ENCODE measurements at regions not wholly inside any gene's neighbourhood (a gene's known extent, or its start where the extent isn't known, plus 50 kb on each side); places are given as distances from the start of the nearest gene placed in this dataset.

GRCh38 chr12:16913832-16914490 is 308.0 kb upstream of the LMO3 start:
- no peaks in the 10 kb centered on the region for H3K36me3 ChIP-seq (ENCODE audit: control insufficient read depth, insufficient read depth, low read length, severe bottlenecking)
- no peaks in the 10 kb centered on the region for H3K9me3 ChIP-seq (ENCODE audit: control insufficient read depth, low read length)
- H3K27me3 ChIP-seq (replicated peaks; ENCODE audit: control insufficient read depth, insufficient read depth, low read length): no peaks in the 10 kb centered on the region
- H3K9ac ChIP-seq (ENCODE audit: low read length): no peak overlapping the region
- H3K4me1 ChIP-seq (ENCODE audit: control insufficient read depth, insufficient read depth, low read length): no peaks in the 10 kb centered on the region
- no peak overlapping the region for H3K4me3 ChIP-seq (ENCODE audit: low read length)
- no peak for DNase-seq (ENCODE audit: low read depth)

DNA sequence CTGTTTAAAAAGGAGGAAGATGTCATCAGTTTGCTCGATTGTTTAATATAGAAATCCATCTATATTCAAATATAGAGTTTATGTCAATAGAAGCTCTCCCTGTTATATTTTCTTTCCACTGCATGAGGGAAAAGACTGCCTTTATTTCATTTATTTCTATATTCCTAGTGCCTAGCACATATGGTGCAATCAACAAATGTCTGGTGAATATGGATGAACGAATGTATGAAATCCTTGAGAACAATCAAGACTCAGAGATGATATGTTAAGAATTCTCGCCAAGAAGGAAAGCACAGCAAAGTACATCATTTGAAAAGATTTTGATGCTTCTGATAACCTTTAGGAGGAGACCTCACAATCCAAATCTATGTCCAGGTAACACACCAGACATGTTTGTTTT is 296.0 kb upstream of the LMO3 start:
- H3K27me3 ChIP-seq (replicated peaks; ENCODE audit: control insufficient read depth, insufficient read depth, low read length): no peaks in the 10 kb centered on the region
- no peak overlapping the region for H3K4me3 ChIP-seq (ENCODE audit: low read length)
- no peaks in the 10 kb centered on the region for H3K4me1 ChIP-seq (ENCODE audit: control insufficient read depth, insufficient read depth, low read length)
- H3K9ac ChIP-seq (ENCODE audit: low read length): no peak overlapping the region
- H3K36me3 ChIP-seq (ENCODE audit: control insufficient read depth, insufficient read depth, low read length, severe bottlenecking): no peaks in the 10 kb centered on the region
- no peak for DNase-seq (ENCODE audit: low read depth)
- no peaks in the 10 kb centered on the region for H3K9me3 ChIP-seq (ENCODE audit: control insufficient read depth, low read length)

DNA sequence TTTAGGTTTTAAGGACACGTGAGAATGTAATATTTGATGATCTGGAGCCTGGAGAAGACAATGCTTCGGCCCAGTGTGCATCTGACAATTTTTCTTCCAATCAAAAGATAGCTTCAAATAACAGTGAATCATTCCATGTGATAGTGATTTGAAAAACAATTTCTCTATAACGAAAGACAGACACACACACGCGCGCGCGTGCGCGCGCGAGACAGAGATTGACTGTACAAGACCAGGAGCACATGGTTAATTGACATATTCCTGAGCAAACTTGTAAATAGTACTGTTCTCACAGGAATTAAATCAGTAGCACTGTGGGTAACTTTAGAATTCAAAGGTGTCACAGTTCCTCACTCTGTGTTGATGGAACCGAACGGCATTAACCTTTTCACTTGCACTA is 287.5 kb upstream of the LMO3 start:
- Histone ChIP-seq H3K27me3 (replicated peaks; ENCODE audit: control insufficient read depth, insufficient read depth, low read length) (no peaks in the 10 kb centered on the region), H3K4me1 (ENCODE audit: control insufficient read depth, insufficient read depth, low read length) (no peaks in the 10 kb centered on the region), H3K9ac (ENCODE audit: low read length) (no peak overlapping the region), H3K9me3 (ENCODE audit: control insufficient read depth, low read length) (peaks cover 8% of the 10 kb centered on the region), H3K4me3 (ENCODE audit: low read length) (no peak overlapping the region), H3K36me3 (ENCODE audit: control insufficient read depth, insufficient read depth, low read length, severe bottlenecking) (no peaks in the 10 kb centered on the region)
- no peak for DNase-seq (ENCODE audit: low read depth)

- Histone ChIP-seq H3K36me3 (ENCODE audit: control insufficient read depth, insufficient read depth, low read length, severe bottlenecking) (no peaks in the 10 kb centered on the region), H3K27me3 (replicated peaks; ENCODE audit: control insufficient read depth, insufficient read depth, low read length) (no peaks in the 10 kb centered on the region), H3K9ac (ENCODE audit: low read length) (no peak overlapping the region), H3K9me3 (ENCODE audit: control insufficient read depth, low read length) (peaks cover 8% of the 10 kb centered on the region), H3K4me1 (ENCODE audit: control insufficient read depth, insufficient read depth, low read length) (no peaks in the 10 kb centered on the region), H3K4me3 (ENCODE audit: low read length) (no peak overlapping the region)
- no peak for DNase-seq (ENCODE audit: low read depth)
Measured at GRCh38 chr12:16891673-16892072, 285.7 kb upstream of the LMO3 start.

DNA sequence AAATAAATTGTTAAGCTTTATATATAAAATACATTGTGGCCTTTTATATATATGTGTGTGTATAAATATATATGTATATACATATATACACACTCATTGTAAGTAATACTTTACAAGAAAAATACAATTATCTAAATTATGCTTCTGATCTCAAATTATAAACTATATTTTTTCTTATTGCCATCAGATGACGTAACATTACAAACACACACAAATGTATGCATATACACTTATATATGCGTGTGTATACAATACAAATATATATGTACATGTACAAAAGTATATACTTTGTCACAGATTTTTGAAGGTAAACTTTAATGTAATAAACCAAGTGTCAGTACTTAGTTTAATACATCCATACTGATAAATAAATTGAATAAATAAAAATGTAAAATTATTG is 278.9 kb upstream of the LMO3 start:
- Histone ChIP-seq H3K4me1 (ENCODE audit: control insufficient read depth, insufficient read depth, low read length) (peaks cover 3% of the 10 kb centered on the region), H3K36me3 (ENCODE audit: control insufficient read depth, insufficient read depth, low read length, severe bottlenecking) (no peaks in the 10 kb centered on the region), H3K9ac (ENCODE audit: low read length) (no peak overlapping the region), H3K27me3 (replicated peaks; ENCODE audit: control insufficient read depth, insufficient read depth, low read length) (no peaks in the 10 kb centered on the region), H3K9me3 (ENCODE audit: control insufficient read depth, low read length) (peaks cover 8% of the 10 kb centered on the region), H3K4me3 (ENCODE audit: low read length) (no peak overlapping the region)
- DNase-seq (ENCODE audit: low read depth): no peak

DNA sequence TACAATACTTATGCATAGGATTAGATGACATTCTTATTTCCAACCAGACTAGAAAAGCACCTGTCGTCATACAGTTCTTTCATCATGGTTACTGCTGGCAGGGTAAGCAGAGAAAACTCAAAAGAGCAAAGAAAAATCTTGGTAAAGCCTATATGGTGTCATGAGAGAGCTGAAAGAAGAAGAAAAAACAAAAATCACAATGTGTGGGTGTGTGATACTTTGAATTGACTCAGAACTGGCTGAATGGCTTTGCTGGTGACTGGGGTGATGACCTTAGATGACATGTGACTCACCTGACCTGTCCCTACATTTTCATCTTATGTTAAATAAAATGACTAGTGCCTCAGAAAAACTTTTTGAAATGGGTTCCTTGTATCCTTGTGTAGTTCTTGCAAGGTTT is 278.1 kb upstream of the LMO3 start:
- H3K27me3 ChIP-seq (replicated peaks; ENCODE audit: control insufficient read depth, insufficient read depth, low read length): no peaks in the 10 kb centered on the region
- peaks cover under 1% of the 10 kb centered on the region for H3K9me3 ChIP-seq (ENCODE audit: control insufficient read depth, low read length)
- H3K9ac ChIP-seq (ENCODE audit: low read length): no peak overlapping the region
- H3K4me3 ChIP-seq (ENCODE audit: low read length): no peak overlapping the region
- DNase-seq (ENCODE audit: low read depth): no peak
- H3K36me3 ChIP-seq (ENCODE audit: control insufficient read depth, insufficient read depth, low read length, severe bottlenecking): no peaks in the 10 kb centered on the region
- peaks cover 3% of the 10 kb centered on the region for H3K4me1 ChIP-seq (ENCODE audit: control insufficient read depth, insufficient read depth, low read length)

DNA sequence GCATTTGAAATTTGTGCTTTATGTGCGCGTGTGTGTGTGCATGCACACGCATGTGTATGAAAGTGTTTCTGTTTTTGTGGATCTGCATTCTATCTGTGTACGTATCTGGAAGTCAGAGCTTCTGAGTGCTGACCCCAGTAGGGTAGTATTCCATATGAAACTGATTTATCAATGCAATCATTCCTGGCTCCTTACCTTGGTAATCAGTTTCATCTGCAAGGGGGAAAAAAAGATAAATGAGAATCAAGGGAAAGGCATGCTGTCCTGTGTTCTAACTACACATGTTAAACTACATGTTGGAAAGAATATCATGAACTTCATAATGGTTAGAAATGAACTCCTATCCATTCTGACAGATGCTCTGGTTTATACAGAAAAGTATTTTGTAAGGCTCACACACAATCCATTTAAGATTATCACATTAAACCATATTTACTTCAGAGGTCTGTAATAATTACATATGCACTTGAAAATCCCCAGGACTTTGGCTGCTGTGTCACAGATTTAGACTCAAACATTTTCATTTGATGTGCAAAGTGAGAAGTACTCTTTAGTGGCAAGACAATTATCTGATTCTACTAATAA is 276.1 kb upstream of the LMO3 start:
- H3K36me3 ChIP-seq (ENCODE audit: control insufficient read depth, insufficient read depth, low read length, severe bottlenecking): no peaks in the 10 kb centered on the region
- H3K9ac ChIP-seq (ENCODE audit: low read length): no peak overlapping the region
- H3K9me3 ChIP-seq (ENCODE audit: control insufficient read depth, low read length): no peaks in the 10 kb centered on the region
- no peaks in the 10 kb centered on the region for H3K27me3 ChIP-seq (replicated peaks; ENCODE audit: control insufficient read depth, insufficient read depth, low read length)
- no peak overlapping the region for H3K4me3 ChIP-seq (ENCODE audit: low read length)
- DNase-seq (ENCODE audit: low read depth): no peak
- peaks cover 3% of the 10 kb centered on the region for H3K4me1 ChIP-seq (ENCODE audit: control insufficient read depth, insufficient read depth, low read length)

- H3K9ac ChIP-seq (ENCODE audit: low read length): no peak overlapping the region
- DNase-seq (ENCODE audit: low read depth): no peak
- no peaks in the 10 kb centered on the region for H3K9me3 ChIP-seq (ENCODE audit: control insufficient read depth, low read length)
- no peak overlapping the region for H3K4me3 ChIP-seq (ENCODE audit: low read length)
- no peaks in the 10 kb centered on the region for H3K36me3 ChIP-seq (ENCODE audit: control insufficient read depth, insufficient read depth, low read length, severe bottlenecking)
- no peaks in the 10 kb centered on the region for H3K27me3 ChIP-seq (replicated peaks; ENCODE audit: control insufficient read depth, insufficient read depth, low read length)
- H3K4me1 ChIP-seq (ENCODE audit: control insufficient read depth, insufficient read depth, low read length): peaks cover 3% of the 10 kb centered on the region
Measured at GRCh38 chr12:16880864-16881285, 274.9 kb upstream of the LMO3 start.

DNA sequence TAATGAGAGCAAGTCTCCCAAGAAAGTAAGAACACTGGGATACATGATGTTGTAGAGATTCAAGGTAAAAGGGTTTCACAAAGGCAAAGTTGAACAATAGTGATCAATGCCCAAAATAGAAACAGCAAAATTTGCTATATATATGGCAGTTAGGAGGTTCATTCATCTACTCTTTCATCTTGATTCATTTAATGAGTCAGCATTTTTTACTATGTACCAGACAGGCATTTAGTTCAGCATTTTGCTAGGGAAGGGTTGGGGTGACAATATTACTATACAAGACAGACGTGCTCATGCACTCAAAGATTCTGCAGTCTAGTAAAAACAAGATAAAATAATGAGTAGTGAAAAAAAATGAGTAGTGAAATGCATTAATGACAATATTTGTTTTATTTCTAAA is 264.9 kb upstream of the LMO3 start:
- Histone ChIP-seq H3K9ac (ENCODE audit: low read length) (no peak overlapping the region), H3K4me1 (ENCODE audit: control insufficient read depth, insufficient read depth, low read length) (no peaks in the 10 kb centered on the region), H3K27me3 (replicated peaks; ENCODE audit: control insufficient read depth, insufficient read depth, low read length) (no peaks in the 10 kb centered on the region), H3K4me3 (ENCODE audit: low read length) (no peak overlapping the region), H3K9me3 (ENCODE audit: control insufficient read depth, low read length) (no peaks in the 10 kb centered on the region), H3K36me3 (ENCODE audit: control insufficient read depth, insufficient read depth, low read length, severe bottlenecking) (no peaks in the 10 kb centered on the region)
- no peak for DNase-seq (ENCODE audit: low read depth)

GRCh38 chr12:16863742-16864141 is 257.8 kb upstream of the LMO3 start:
- Histone ChIP-seq H3K9ac (ENCODE audit: low read length) (no peak overlapping the region), H3K27me3 (replicated peaks; ENCODE audit: control insufficient read depth, insufficient read depth, low read length) (no peaks in the 10 kb centered on the region), H3K36me3 (ENCODE audit: control insufficient read depth, insufficient read depth, low read length, severe bottlenecking) (no peaks in the 10 kb centered on the region), H3K4me3 (ENCODE audit: low read length) (no peak overlapping the region), H3K4me1 (ENCODE audit: control insufficient read depth, insufficient read depth, low read length) (no peaks in the 10 kb centered on the region), H3K9me3 (ENCODE audit: control insufficient read depth, low read length) (no peaks in the 10 kb centered on the region)
- DNase-seq (ENCODE audit: low read depth): no peak

DNA sequence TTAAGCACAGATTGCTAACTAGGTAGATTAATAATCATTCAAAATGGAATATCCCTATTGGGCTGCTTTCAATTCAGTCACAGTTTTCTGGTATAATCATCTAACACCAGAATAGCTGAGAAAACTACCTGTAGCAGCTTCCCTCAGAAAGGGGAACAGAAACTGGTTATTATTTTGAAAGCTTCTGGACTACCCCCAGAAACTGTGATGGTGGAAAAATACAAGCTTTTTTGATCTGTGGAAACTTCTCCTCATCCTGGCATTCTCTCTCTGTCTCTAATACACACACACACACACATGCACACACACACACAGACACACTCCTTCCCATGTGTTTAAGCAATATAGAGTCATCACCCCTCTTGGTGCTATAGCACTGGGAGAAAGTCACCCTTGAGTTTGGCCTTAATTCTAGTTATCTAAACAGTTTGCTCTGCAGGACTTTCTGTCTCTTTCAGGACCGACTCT is 251.5 kb upstream of the LMO3 start:
- no peak overlapping the region for H3K4me3 ChIP-seq (ENCODE audit: low read length)
- H3K36me3 ChIP-seq (ENCODE audit: control insufficient read depth, insufficient read depth, low read length, severe bottlenecking): no peaks in the 10 kb centered on the region
- no peaks in the 10 kb centered on the region for H3K9me3 ChIP-seq (ENCODE audit: control insufficient read depth, low read length)
- DNase-seq (ENCODE audit: low read depth): no peak
- H3K4me1 ChIP-seq (ENCODE audit: control insufficient read depth, insufficient read depth, low read length): no peaks in the 10 kb centered on the region
- no peak overlapping the region for H3K9ac ChIP-seq (ENCODE audit: low read length)
- no peaks in the 10 kb centered on the region for H3K27me3 ChIP-seq (replicated peaks; ENCODE audit: control insufficient read depth, insufficient read depth, low read length)

- no peak for DNase-seq (ENCODE audit: low read depth)
- Histone ChIP-seq H3K4me3 (ENCODE audit: low read length) (no peak overlapping the region), H3K27me3 (replicated peaks; ENCODE audit: control insufficient read depth, insufficient read depth, low read length) (no peaks in the 10 kb centered on the region), H3K9me3 (ENCODE audit: control insufficient read depth, low read length) (no peaks in the 10 kb centered on the region), H3K36me3 (ENCODE audit: control insufficient read depth, insufficient read depth, low read length, severe bottlenecking) (no peaks in the 10 kb centered on the region), H3K4me1 (ENCODE audit: control insufficient read depth, insufficient read depth, low read length) (no peaks in the 10 kb centered on the region), H3K9ac (ENCODE audit: low read length) (no peak overlapping the region)
Measured at GRCh38 chr12:16854465-16854864, 248.5 kb upstream of the LMO3 start.
